Gastrocnemius medialis (tissue), 4 donors: ENCODE measurements at regions not wholly inside any gene's neighbourhood (a gene's known extent, or its start where the extent isn't known, plus 50 kb on each side); places are given as distances from the start of the nearest gene placed in this dataset.

Experiments
- ATAC-seq, 2 donors: fragments of 150-250 bp; one replicate each; pipeline ENCODE4 v1.9.1; 2016
- DNase-seq, 2 donors: peaks; one replicate each; pipeline ENCODE4 v3.0.0-alpha.2; 2019
- H3K27ac ChIP-seq, 4 donors: fragments of 200-600 bp; sonication (generic); 1 replicate in 1 of 4; 2 replicates in 3 of 4; pipeline ENCODE4 v1.5.1; 2016 to 2018; ENCODE audit warnings: mild to moderate bottlenecking in 2 of 4, moderate library complexity in 1 of 4
- H3K27me3 ChIP-seq, 3 donors: fragments of 200-600 bp; sonication (generic) in 2 of 3; 1 replicate in 1 of 3; 2 replicates in 2 of 3; pipeline versions ENCODE4 v1.5.1 to v1.6.0; 2016 to 2019; ENCODE audit warnings: mild to moderate bottlenecking in 1 of 3, moderate library complexity in 1 of 3
- H3K36me3 ChIP-seq, 2 donors: fragments of 200-600 bp; sonication (generic) in 1 of 2; one replicate each; pipeline ENCODE4 v1.5.1; 2017 to 2018
- H3K4me1 ChIP-seq, 2 donors: fragments of 200-600 bp; sonication (generic) in 1 of 2; one replicate each; pipeline ENCODE4 v1.5.1; 2016 to 2017; ENCODE audit warnings: mild to moderate bottlenecking in 2 of 2
- H3K4me3 ChIP-seq, 4 donors: fragments of 200-600 bp; sonication (generic) in 3 of 4; 1 replicate in 1 of 4; 2 replicates in 3 of 4; pipeline ENCODE4 v1.5.1; 2016 to 2019; ENCODE audit warnings: mild to moderate bottlenecking in 2 of 4
- H3K9me3 ChIP-seq, 3 donors: fragments of 200-600 bp; sonication (generic) in 2 of 3; 1 replicate in 1 of 3; 2 replicates in 2 of 3; pipeline ENCODE4 v1.5.1; 2016 to 2019
- CTCF ChIP-seq, 5 experiments: fragments of 450-650 bp in 3 of 5; fragments of 200-600 bp in 2 of 5; sonication (generic) in 2 of 5; IDR thresholded peaks in 4 of 5; conservative IDR thresholded peaks in 1 of 5; 1 replicate in 4 of 5; 2 replicates in 1 of 5; pipeline ENCODE4 v1.5.1; 2016 to 2019; ENCODE audit warnings: antibody characterized with exemption in 5 of 5, mild to moderate bottlenecking in 3 of 5, moderate library complexity in 3 of 5
- POLR2A ChIP-seq, 2 donors: fragments of 450-650 bp; IDR thresholded peaks; one replicate each; pipeline ENCODE4 v1.6.1; 2017; ENCODE audit warnings: antibody characterized with exemption in 2 of 2, mild to moderate bottlenecking in 2 of 2, moderate library complexity in 2 of 2
- in situ Hi-C, 4 donors: fragments of 200-750 bp; cut with MboI; loops; one replicate each; pipeline versions ENCODE4 v1.15.0 to v1.8.0; 2017; ENCODE audit warnings: low sequenced_read_pairs in 4 of 4
- intact Hi-C: fragments of 100-400 bp; cut with DNase I; formaldehyde crosslinking; loops from one replicate; pipeline ENCODE4 v1.15.1; 2023; ENCODE audit warnings: low total_unique reads

GRCh38 chr2:16950436-16950835 is 284.8 kb upstream of the CYRIA start:
- H3K36me3 ChIP-seq = no peaks in the 10 kb centered on the region
- no peak for ATAC-seq
- H3K4me1 ChIP-seq = no peaks in the 10 kb centered on the region
- in situ Hi-C loops = no loop called here
- no peak for DNase-seq
- no peaks in the 10 kb centered on the region for H3K27me3 ChIP-seq
- no peak overlapping the region for H3K4me3 ChIP-seq
- H3K27ac ChIP-seq = no peak overlapping the region
- no peak for TF ChIP-seq CTCF (IDR thresholded peaks at IDR 0.05 in 4 of 5, conservative IDR thresholded peaks at IDR 0.05 in 1 of 5)
- no peak for TF ChIP-seq POLR2A (IDR thresholded peaks at IDR 0.05)
- intact Hi-C loops = no loop called here
- H3K9me3 ChIP-seq = no peaks in the 10 kb centered on the region

GRCh38 chr2:16948710-16949109 is 283.1 kb upstream of the CYRIA start:
- intact Hi-C loops (no loop called here), in situ Hi-C loops (no loop called here)
- Histone ChIP-seq H3K27ac (no peak overlapping the region), H3K27me3 (no peaks in the 10 kb centered on the region), H3K4me3 (no peak overlapping the region), H3K4me1 (no peaks in the 10 kb centered on the region), H3K36me3 (no peaks in the 10 kb centered on the region), H3K9me3 (no peaks in the 10 kb centered on the region)
- TF ChIP-seq CTCF (IDR thresholded peaks at IDR 0.05 in 4 of 5, conservative IDR thresholded peaks at IDR 0.05 in 1 of 5) = no peak
- no peak for TF ChIP-seq POLR2A (IDR thresholded peaks at IDR 0.05)
- DNase-seq = no peak
- no peak for ATAC-seq

GRCh38 chr2:16948053-16948452 is 282.4 kb upstream of the CYRIA start:
- H3K4me1 ChIP-seq = peaks cover 0 to 1% of the 10 kb centered on the region in 2 donors
- no peak for DNase-seq
- H3K9me3 ChIP-seq = no peaks in the 10 kb centered on the region
- intact Hi-C loops (no loop called here), in situ Hi-C loops (no loop called here)
- no peaks in the 10 kb centered on the region for H3K27me3 ChIP-seq
- no peak overlapping the region for H3K27ac ChIP-seq
- TF ChIP-seq CTCF (IDR thresholded peaks at IDR 0.05 in 4 of 5, conservative IDR thresholded peaks at IDR 0.05 in 1 of 5) = no peak
- no peak for TF ChIP-seq POLR2A (IDR thresholded peaks at IDR 0.05)
- H3K4me3 ChIP-seq = no peak overlapping the region
- no peak for ATAC-seq
- H3K36me3 ChIP-seq = no peaks in the 10 kb centered on the region

- H3K4me1 ChIP-seq = peaks cover 0 to 5% of the 10 kb centered on the region in 2 donors
- peak; percentile 69 to 94 for ATAC-seq
- no peaks in the 10 kb centered on the region for H3K27me3 ChIP-seq
- in situ Hi-C loops (no loop called here), intact Hi-C loops (no loop called here)
- peak overlapping the region in 2 of 4 donors; percentile 33 to 69 for H3K27ac ChIP-seq
- no peak overlapping the region for H3K4me3 ChIP-seq
- TF ChIP-seq POLR2A (IDR thresholded peaks at IDR 0.05) (no peak), CTCF (IDR thresholded peaks at IDR 0.05 in 4 of 5, conservative IDR thresholded peaks at IDR 0.05 in 1 of 5) (no peak)
- DNase-seq = peak; percentile 15 to 27
- H3K36me3 ChIP-seq = no peaks in the 10 kb centered on the region
- H3K9me3 ChIP-seq = no peaks in the 10 kb centered on the region
Observed at GRCh38 chr2:16943279-16943958, 277.8 kb upstream of the CYRIA start.

GRCh38 chr2:16940214-16940613 is 274.6 kb upstream of the CYRIA start:
- in situ Hi-C loops = no loop called here

More at GRCh38 chr2:16940214-16940613, 274.6 kb upstream of the CYRIA start:
- Histone ChIP-seq H3K36me3 (no peaks in the 10 kb centered on the region), H3K4me1 (peaks cover 0 to 5% of the 10 kb centered on the region in 2 donors), H3K4me3 (no peak overlapping the region), H3K27ac (no peak overlapping the region), H3K9me3 (no peaks in the 10 kb centered on the region), H3K27me3 (no peaks in the 10 kb centered on the region)
- no peak for DNase-seq
- intact Hi-C loops = no loop called here
- ATAC-seq = no peak
- TF ChIP-seq POLR2A (IDR thresholded peaks at IDR 0.05) = no peak
